ENCODE measurements at regions not wholly inside any gene's neighbourhood (a gene's known extent, or its start where the extent isn't known, plus 50 kb on each side); places are given as distances from the start of the nearest gene placed in this dataset.

GRCh38 chr15:46567968-46568367 is 933.1 kb downstream of the SQOR start:
- DNase-seq, result no peak

- no peak for DNase-seq
Measured at GRCh38 chr15:46569781-46570180, 935.0 kb downstream of the SQOR start.

- DNase-seq, result no peak
Measured at GRCh38 chr15:46576646-46577395, 942.0 kb downstream of the SQOR start.

- DNase-seq, result no peak
Measured at GRCh38 chr15:46577767-46578166, 942.9 kb downstream of the SQOR start.

GRCh38 chr15:46580487-46580886 is 945.7 kb downstream of the SQOR start:
- no peak for DNase-seq

- no peak for DNase-seq
Measured at GRCh38 chr15:46580924-46581323, 946.1 kb downstream of the SQOR start.

GRCh38 chr15:46589088-46589487 is 954.3 kb downstream of the SQOR start:
- DNase-seq, result no peak

GRCh38 chr15:46591462-46591861 is 956.6 kb downstream of the SQOR start:
- no peak for DNase-seq

- no peak for DNase-seq
Measured at GRCh38 chr15:46595016-46595415, 960.2 kb downstream of the SQOR start.

- no peak for DNase-seq
Measured at GRCh38 chr15:46607077-46607476, 972.2 kb downstream of the SQOR start.

- no peak for DNase-seq
Measured at GRCh38 chr15:46616033-46616432, 981.2 kb downstream of the SQOR start.

- DNase-seq, result no peak
Measured at GRCh38 chr15:46617507-46617906, 982.7 kb downstream of the SQOR start.

GRCh38 chr15:46618984-46619383 is 984.2 kb downstream of the SQOR start:
- DNase-seq, result no peak

- DNase-seq, result no peak
Measured at GRCh38 chr15:46620392-46621013, 985.7 kb downstream of the SQOR start.

- DNase-seq, result no peak
Measured at GRCh38 chr15:46622851-46623250, 988.0 kb downstream of the SQOR start.

GRCh38 chr15:46636206-46636605 is 1001.4 kb downstream of the SQOR start:
- DNase-seq, result no peak

- no peak for DNase-seq
Measured at GRCh38 chr15:46644501-46645481, 1010.0 kb downstream of the SQOR start.

- DNase-seq, result no peak
Measured at GRCh38 chr15:46646490-46646889, 1011.7 kb downstream of the SQOR start.

GRCh38 chr15:46647046-46647445 is 1012.2 kb downstream of the SQOR start:
- no peak for DNase-seq

GRCh38 chr15:46652266-46652665 is 1017.4 kb downstream of the SQOR start:
- DNase-seq, result no peak

GRCh38 chr15:46654993-46655392 is 1020.2 kb downstream of the SQOR start:
- no peak for DNase-seq

- DNase-seq, result no peak
Measured at GRCh38 chr15:46660096-46660842, 1025.4 kb downstream of the SQOR start.

- no peak for DNase-seq
Measured at GRCh38 chr15:46670258-46670657, 1035.4 kb downstream of the SQOR start.
